ENCODE measurements at regions not wholly inside any gene's neighbourhood (a gene's known extent, or its start where the extent isn't known, plus 50 kb on each side); places are given as distances from the start of the nearest gene placed in this dataset.
"Not testable (repeated sequence)": the region's sequence is repeated elsewhere in the genome, so short reads cannot be mapped to it uniquely, and the experiment has no call there.

DNA sequence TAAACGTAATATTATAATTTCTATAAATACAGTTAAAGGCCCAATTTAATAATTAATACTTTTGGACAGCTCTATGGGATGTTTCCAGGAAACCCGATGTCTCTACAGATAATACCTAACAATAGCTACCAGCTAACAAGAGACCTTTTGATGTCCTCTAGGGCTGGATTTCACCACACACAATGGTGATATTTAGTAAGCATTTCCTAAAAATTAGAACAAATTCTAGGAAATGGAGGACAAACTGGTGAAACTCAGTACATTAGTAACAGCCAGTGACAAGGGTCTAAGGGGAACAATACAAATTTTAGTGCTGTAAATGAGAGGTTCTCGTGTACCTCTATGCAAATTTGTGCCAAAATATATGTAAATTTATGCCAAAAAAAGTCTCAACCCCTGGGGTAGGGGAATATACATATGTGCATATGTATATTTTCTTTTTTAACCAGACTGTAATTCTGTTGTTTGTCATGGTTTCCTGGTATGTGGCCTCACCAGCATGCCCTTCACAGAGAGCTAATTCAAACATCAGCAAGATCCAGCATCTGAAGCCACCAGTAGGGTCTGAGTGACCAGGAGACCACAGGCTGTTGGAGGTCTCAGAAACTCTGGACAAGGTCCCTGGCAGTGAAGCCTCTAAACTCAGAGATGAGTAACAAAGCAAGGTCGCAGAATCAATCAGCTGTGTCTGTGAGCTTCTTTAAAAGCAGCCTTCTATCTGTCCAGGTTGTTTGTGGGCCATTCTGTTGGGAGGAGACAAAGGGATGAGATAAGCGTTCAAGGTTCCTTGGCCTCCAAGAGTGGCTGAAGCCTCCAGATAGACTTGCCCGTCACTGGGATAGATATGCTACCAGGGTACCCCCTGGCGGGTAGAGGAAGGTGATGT is 235.1 kb upstream of the RREB1 start:
- Histone ChIP-seq H3K27ac (ENCODE audit: low read depth, low read length) (no peak overlapping the region), H2BK120ac (ENCODE audit: insufficient read depth, low read length, poor library complexity) (no peak overlapping the region), H3K14ac (ENCODE audit: low read length) (no peak overlapping the region), H2AFZ (ENCODE audit: insufficient read depth, low read length, poor library complexity) (no peak overlapping the region), H3K9ac (ENCODE audit: low read length) (no peak overlapping the region), H3K36me3 (ENCODE audit: control insufficient read depth in 1 of 2, insufficient read depth in 2 of 2, low read length in 2 of 2) (no peaks in the 10 kb centered on the region), H2BK5ac (ENCODE audit: low read depth, low read length, poor library complexity) (no peak overlapping the region), H2AK5ac (ENCODE audit: low read length) (no peak overlapping the region), H3K4me1 (ENCODE audit: control insufficient read depth in 1 of 2, insufficient read depth in 2 of 2, low read length in 2 of 2) (peaks cover 2 to 4% of the 10 kb centered on the region in 2 experiments), H4K12ac (ENCODE audit: low read depth, low read length) (no peak overlapping the region), H3K79me2 (ENCODE audit: control insufficient read depth, insufficient read depth, low read length, poor library complexity) (no peaks in the 10 kb centered on the region), H3K4me3 (ENCODE audit: low read depth, low read length) (no peak overlapping the region), H4K91ac (ENCODE audit: low read depth, low read length) (no peak overlapping the region), H3K27me3 (ENCODE audit: insufficient read depth, low read length) (no peaks in the 10 kb centered on the region), H3K18ac (ENCODE audit: low read length) (no peak overlapping the region), H3K23ac (ENCODE audit: low read length) (no peak overlapping the region), H3K79me1 (ENCODE audit: low read length) (peaks cover 4% of the 10 kb centered on the region), H3K4me2 (ENCODE audit: low read length) (no peak overlapping the region), H3K9me3 (ENCODE audit: insufficient read depth, low read depth, low read length) (peaks cover 2% of the 10 kb centered on the region), H4K8ac (ENCODE audit: low read depth, low read length) (no peak overlapping the region), H2BK12ac (ENCODE audit: low read length) (no peak overlapping the region), H3K4ac (ENCODE audit: low read depth, low read length) (no peak overlapping the region)
- WGBS (ENCODE audit: extremely low coverage, insufficient coverage, insufficient read length) = no CpG with 5 or more reads among the region's 7 CpGs
- no peak for DNase-seq

DNA sequence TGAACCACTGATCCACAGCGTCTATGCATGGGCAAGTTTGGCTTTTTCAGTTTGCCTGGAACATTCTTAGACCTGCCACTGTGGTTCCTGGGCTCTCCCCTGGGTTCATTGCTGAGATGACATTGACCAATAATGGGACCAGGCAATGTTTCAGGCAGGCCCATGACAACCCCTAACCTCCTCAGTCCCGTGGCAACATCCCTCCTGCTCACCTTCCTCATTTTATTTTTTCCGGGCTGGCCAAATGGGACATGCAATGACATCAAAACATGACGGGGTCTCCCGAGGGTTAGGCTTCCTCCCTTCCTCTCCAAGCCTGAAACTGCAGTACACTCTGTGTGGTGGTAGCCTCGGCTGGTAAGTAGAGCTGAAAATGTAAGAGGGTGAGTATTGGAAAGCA is 234.0 kb upstream of the RREB1 start:
- Histone ChIP-seq H4K8ac (ENCODE audit: low read depth, low read length) (no peak overlapping the region), H3K9ac (ENCODE audit: low read length) (no peak overlapping the region), H3K14ac (ENCODE audit: low read length) (no peak overlapping the region), H3K9me3 (ENCODE audit: insufficient read depth, low read depth, low read length) (peaks cover 2% of the 10 kb centered on the region), H2AK5ac (ENCODE audit: low read length) (no peak overlapping the region), H4K91ac (ENCODE audit: low read depth, low read length) (no peak overlapping the region), H3K79me2 (ENCODE audit: control insufficient read depth, insufficient read depth, low read length, poor library complexity) (no peaks in the 10 kb centered on the region), H3K4ac (ENCODE audit: low read depth, low read length) (no peak overlapping the region), H2BK5ac (ENCODE audit: low read depth, low read length, poor library complexity) (no peak overlapping the region), H3K4me2 (ENCODE audit: low read length) (no peak overlapping the region), H3K27me3 (ENCODE audit: insufficient read depth, low read length) (no peaks in the 10 kb centered on the region), H2BK120ac (ENCODE audit: insufficient read depth, low read length, poor library complexity) (no peak overlapping the region), H3K4me1 (ENCODE audit: control insufficient read depth in 1 of 2, insufficient read depth in 2 of 2, low read length in 2 of 2) (peaks cover 2 to 4% of the 10 kb centered on the region in 2 experiments), H2BK12ac (ENCODE audit: low read length) (no peak overlapping the region), H2AFZ (ENCODE audit: insufficient read depth, low read length, poor library complexity) (no peak overlapping the region), H3K79me1 (ENCODE audit: low read length) (peaks cover 5% of the 10 kb centered on the region), H3K27ac (ENCODE audit: low read depth, low read length) (no peak overlapping the region), H3K23ac (ENCODE audit: low read length) (no peak overlapping the region), H3K18ac (ENCODE audit: low read length) (no peak overlapping the region), H4K12ac (ENCODE audit: low read depth, low read length) (no peak overlapping the region), H3K36me3 (ENCODE audit: control insufficient read depth in 1 of 2, insufficient read depth in 2 of 2, low read length in 2 of 2) (no peaks in the 10 kb centered on the region), H3K4me3 (ENCODE audit: low read depth, low read length) (no peak overlapping the region)
- DNase-seq = no peak
- no CpG with 5 or more reads among the region's 6 CpGs for WGBS (ENCODE audit: extremely low coverage, insufficient coverage, insufficient read length)

DNA sequence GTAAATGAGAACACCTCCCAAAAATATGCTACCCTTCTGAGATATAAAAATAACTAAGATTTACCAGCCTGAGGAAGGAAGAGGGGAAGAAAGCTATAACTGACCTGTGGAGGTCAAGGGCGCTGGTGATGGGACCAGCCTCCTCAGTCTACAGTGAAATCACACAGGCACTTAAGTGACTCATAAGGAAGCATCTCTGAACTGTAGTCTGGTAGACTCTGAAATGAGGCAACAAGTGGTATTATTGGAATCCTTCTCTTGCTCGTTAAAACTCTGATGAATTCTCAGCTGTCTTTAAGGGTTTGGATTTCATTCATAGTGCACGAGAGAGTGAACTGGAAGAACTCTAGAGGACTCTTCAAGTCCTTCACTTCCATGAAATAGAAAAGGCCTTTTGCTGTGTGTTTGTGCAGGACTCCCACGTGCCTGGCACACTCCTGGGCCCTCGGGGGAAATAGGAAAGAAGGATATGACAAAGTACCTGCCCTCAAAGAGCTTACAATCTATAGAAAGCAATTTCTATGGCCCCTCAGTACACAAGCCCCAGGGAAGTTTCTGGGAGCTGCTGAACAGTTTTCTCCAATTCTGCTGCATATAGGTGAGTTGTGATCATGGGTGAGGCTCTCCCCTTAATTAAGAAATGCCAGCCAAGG is 231.8 kb upstream of the RREB1 start:
- H4K8ac ChIP-seq (ENCODE audit: low read depth, low read length) = no peak overlapping the region
- H3K79me1 ChIP-seq (ENCODE audit: low read length) = peaks cover 6% of the 10 kb centered on the region
- H2AFZ ChIP-seq (ENCODE audit: insufficient read depth, low read length, poor library complexity) = no peak overlapping the region
- H3K36me3 ChIP-seq (ENCODE audit: control insufficient read depth in 1 of 2, insufficient read depth in 2 of 2, low read length in 2 of 2) = no peaks in the 10 kb centered on the region
- H2BK5ac ChIP-seq (ENCODE audit: low read depth, low read length, poor library complexity) = no peak overlapping the region
- no peak overlapping the region for H3K14ac ChIP-seq (ENCODE audit: low read length)
- no peaks in the 10 kb centered on the region for H3K79me2 ChIP-seq (ENCODE audit: control insufficient read depth, insufficient read depth, low read length, poor library complexity)
- no peak overlapping the region for H4K12ac ChIP-seq (ENCODE audit: low read depth, low read length)
- no peak overlapping the region for H3K4ac ChIP-seq (ENCODE audit: low read depth, low read length)
- WGBS (ENCODE audit: extremely low coverage, insufficient coverage, insufficient read length) = no CpG with 5 or more reads among the region's 5 CpGs
- no peak overlapping the region for H3K23ac ChIP-seq (ENCODE audit: low read length)
- H2AK5ac ChIP-seq (ENCODE audit: low read length) = no peak overlapping the region
- H2BK120ac ChIP-seq (ENCODE audit: insufficient read depth, low read length, poor library complexity) = no peak overlapping the region
- no peak overlapping the region for H2BK12ac ChIP-seq (ENCODE audit: low read length)
- peak; percentile 68 to 91 for DNase-seq
- no peak overlapping the region for H3K27ac ChIP-seq (ENCODE audit: low read depth, low read length)
- no peak overlapping the region for H4K91ac ChIP-seq (ENCODE audit: low read depth, low read length)
- no peak overlapping the region for H3K4me2 ChIP-seq (ENCODE audit: low read length)
- H3K9me3 ChIP-seq (ENCODE audit: insufficient read depth, low read depth, low read length) = peaks cover 2% of the 10 kb centered on the region
- no peak overlapping the region for H3K4me3 ChIP-seq (ENCODE audit: low read depth, low read length)
- no peak overlapping the region for H3K9ac ChIP-seq (ENCODE audit: low read length)
- no peak overlapping the region for H3K18ac ChIP-seq (ENCODE audit: low read length)
- H3K4me1 ChIP-seq (ENCODE audit: control insufficient read depth in 1 of 2, insufficient read depth in 2 of 2, low read length in 2 of 2) = peaks cover 2 to 4% of the 10 kb centered on the region in 2 experiments
- H3K27me3 ChIP-seq (ENCODE audit: insufficient read depth, low read length) = no peaks in the 10 kb centered on the region

DNA sequence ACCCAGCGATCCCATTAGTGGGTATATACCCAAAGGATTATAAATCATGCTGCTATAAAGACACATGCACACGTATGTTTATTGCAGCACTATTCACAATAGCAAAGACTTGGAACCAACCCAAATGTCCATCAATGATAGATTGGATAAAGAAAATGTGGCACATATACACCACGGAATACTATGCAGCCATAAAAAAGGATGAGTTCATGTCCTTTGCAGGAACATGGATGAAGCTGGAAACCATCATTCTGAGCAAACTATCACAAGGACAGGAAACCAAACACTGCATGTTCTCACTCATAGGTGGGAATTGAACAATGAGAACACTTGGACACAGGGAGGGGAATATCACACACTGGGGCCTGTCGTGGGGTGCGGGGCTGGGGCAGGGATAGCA is 230.0 kb upstream of the RREB1 start:
- H2BK12ac ChIP-seq (ENCODE audit: low read length); H3K4me2 ChIP-seq (ENCODE audit: low read length); H3K9ac ChIP-seq (ENCODE audit: low read length); H3K79me1 ChIP-seq (ENCODE audit: low read length); H3K4me1 ChIP-seq (ENCODE audit: control insufficient read depth in 1 of 2, insufficient read depth in 2 of 2, low read length in 2 of 2); H2BK5ac ChIP-seq (ENCODE audit: low read depth, low read length, poor library complexity); H2BK120ac ChIP-seq (ENCODE audit: insufficient read depth, low read length, poor library complexity); H3K79me2 ChIP-seq (ENCODE audit: control insufficient read depth, insufficient read depth, low read length, poor library complexity); DNase-seq; H4K12ac ChIP-seq (ENCODE audit: low read depth, low read length); H2AK5ac ChIP-seq (ENCODE audit: low read length); H3K27me3 ChIP-seq (ENCODE audit: insufficient read depth, low read length); H4K91ac ChIP-seq (ENCODE audit: low read depth, low read length); H3K14ac ChIP-seq (ENCODE audit: low read length); H3K18ac ChIP-seq (ENCODE audit: low read length); H2AFZ ChIP-seq (ENCODE audit: insufficient read depth, low read length, poor library complexity); H3K23ac ChIP-seq (ENCODE audit: low read length); H4K8ac ChIP-seq (ENCODE audit: low read depth, low read length); H3K27ac ChIP-seq (ENCODE audit: low read depth, low read length); H3K4ac ChIP-seq (ENCODE audit: low read depth, low read length); H3K4me3 ChIP-seq (ENCODE audit: low read depth, low read length); H3K9me3 ChIP-seq (ENCODE audit: insufficient read depth, low read depth, low read length); H3K36me3 ChIP-seq (ENCODE audit: control insufficient read depth in 1 of 2, insufficient read depth in 2 of 2, low read length in 2 of 2): not testable (repeated sequence)
- no CpG with 5 or more reads among the region's 5 CpGs for WGBS (ENCODE audit: extremely low coverage, insufficient coverage, insufficient read length)
